ENCODE measurements at regions not wholly inside any gene's neighbourhood (a gene's known extent, or its start where the extent isn't known, plus 50 kb on each side); places are given as distances from the start of the nearest gene placed in this dataset.

GRCh38 chr11:27213232-27213660, 149.8 kb downstream of the CCDC34 start:
- DNase-seq, result no peak

GRCh38 chr11:27212248-27212780, 150.7 kb downstream of the CCDC34 start:
- no peak for DNase-seq

GRCh38 chr11:27211370-27212127, 151.5 kb downstream of the CCDC34 start:
- DNase-seq, result no peak

GRCh38 chr11:27210531-27210930, 152.5 kb downstream of the CCDC34 start:
- DNase-seq, result no peak

- DNase-seq, result no peak
Observed at GRCh38 chr11:27209562-27210005, 153.4 kb downstream of the CCDC34 start.

GRCh38 chr11:27208846-27209245, 154.2 kb downstream of the CCDC34 start:
- DNase-seq, result no peak

- DNase-seq, result no peak
Observed at GRCh38 chr11:27207025-27207650, 155.9 kb downstream of the CCDC34 start.

- no peak for DNase-seq
Observed at GRCh38 chr11:27205779-27206570, 157.0 kb downstream of the CCDC34 start.

GRCh38 chr11:27205250-27205649, 157.8 kb downstream of the CCDC34 start:
- no peak for DNase-seq

- peak in 1 of 2 donors; percentile 8 for DNase-seq
Observed at GRCh38 chr11:27204529-27204928, 158.5 kb downstream of the CCDC34 start.

- no peak for DNase-seq
Observed at GRCh38 chr11:27203077-27203647, 159.9 kb downstream of the CCDC34 start.

GRCh38 chr11:27201454-27202302, 161.1 kb downstream of the BBOX1 start:
- DNase-seq, result no peak

GRCh38 chr11:27200779-27201453, 160.3 kb downstream of the BBOX1 start:
- DNase-seq, result no peak

GRCh38 chr11:27196203-27196897, 155.7 kb downstream of the BBOX1 start:
- no peak for DNase-seq

GRCh38 chr11:27195837-27196202, 155.2 kb downstream of the BBOX1 start:
- DNase-seq, result no peak

- DNase-seq, result no peak
Observed at GRCh38 chr11:27194976-27195375, 154.4 kb downstream of the BBOX1 start.

- DNase-seq, result no peak
Observed at GRCh38 chr11:27193434-27194225, 153.0 kb downstream of the BBOX1 start.

- no peak for DNase-seq
Observed at GRCh38 chr11:27192184-27192583, 151.6 kb downstream of the BBOX1 start.

GRCh38 chr11:27191639-27192038, 151.0 kb downstream of the BBOX1 start:
- DNase-seq, result no peak

GRCh38 chr11:27188696-27189095, 148.1 kb downstream of the BBOX1 start:
- DNase-seq, result no peak

All from CD4-positive, alpha-beta T cell treated with Interleukin-4 for 1 hour (primary cell).